C4-2B (cell line): ENCODE measurements at regions not wholly inside any gene's neighbourhood (a gene's known extent, or its start where the extent isn't known, plus 50 kb on each side); places are given as distances from the start of the nearest gene placed in this dataset.

Experiments
- CTCF ChIP-seq: fragments of 450-650 bp; conservative IDR thresholded peaks from 2 replicates; pipeline ENCODE4 v1.5.1; 2017; ENCODE audit warnings: mild to moderate bottlenecking
- ZFX ChIP-seq: fragments of 450-650 bp; IDR thresholded peaks from 2 replicates; pipeline ENCODE4 v1.6.1; 2017

GRCh38 chr18:39743463-39743862 is 2177.9 kb upstream of the CELF4 start:
- TF ChIP-seq CTCF (no peak), ZFX (no peak)
